C4-2B (cell line): ENCODE measurements at regions not wholly inside any gene's neighbourhood (a gene's known extent, or its start where the extent isn't known, plus 50 kb on each side); places are given as distances from the start of the nearest gene placed in this dataset.

Experiments used
- CTCF ChIP-seq: fragments of 450-650 bp; conservative IDR thresholded peaks from 2 replicates; pipeline ENCODE4 v1.5.1; 2017; ENCODE audit warnings: mild to moderate bottlenecking
- ZFX ChIP-seq: fragments of 450-650 bp; IDR thresholded peaks from 2 replicates; pipeline ENCODE4 v1.6.1; 2017

GRCh38 chr13:21932578-21932977 lies 261.7 kb downstream of the FGF9 start:
- TF ChIP-seq CTCF, result no peak
- no peak for TF ChIP-seq ZFX
